ENCODE measurements at regions not wholly inside any gene's neighbourhood (a gene's known extent, or its start where the extent isn't known, plus 50 kb on each side); places are given as distances from the start of the nearest gene placed in this dataset.

DNA sequence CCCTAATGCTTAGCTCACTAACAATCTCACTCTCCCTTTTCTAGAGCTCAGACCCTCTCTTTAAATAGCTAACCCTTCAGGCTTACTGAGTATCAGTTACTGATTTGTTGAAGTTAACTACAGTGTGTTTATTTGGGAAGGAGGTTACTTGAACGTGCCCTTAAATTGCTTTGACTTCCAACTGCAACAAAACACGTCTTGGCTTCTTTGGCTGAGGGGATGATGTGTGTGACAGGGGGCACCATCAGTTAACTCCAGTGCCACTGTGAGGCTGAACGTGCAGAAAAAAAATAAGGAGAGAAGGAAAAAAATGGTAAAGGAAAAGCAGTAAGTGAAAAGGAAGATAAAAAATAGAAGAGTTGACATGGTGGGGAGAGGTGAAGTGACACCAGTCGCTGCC lies 75.1 kb upstream of the NRIP1 start:
- Histone ChIP-seq H3K27ac (peak overlapping the region; percentile 22), H3K4me3 (peak overlapping the region; percentile 17), H3K4me1 (peaks cover 44% of the 10 kb centered on the region), H3K36me3 (no peaks in the 10 kb centered on the region), H3K27me3 (no peaks in the 10 kb centered on the region), H3K9me3 (replicated peaks) (no peaks in the 10 kb centered on the region)
- DNase-seq: peak in 1 of 2 experiments; percentile 54

DNA sequence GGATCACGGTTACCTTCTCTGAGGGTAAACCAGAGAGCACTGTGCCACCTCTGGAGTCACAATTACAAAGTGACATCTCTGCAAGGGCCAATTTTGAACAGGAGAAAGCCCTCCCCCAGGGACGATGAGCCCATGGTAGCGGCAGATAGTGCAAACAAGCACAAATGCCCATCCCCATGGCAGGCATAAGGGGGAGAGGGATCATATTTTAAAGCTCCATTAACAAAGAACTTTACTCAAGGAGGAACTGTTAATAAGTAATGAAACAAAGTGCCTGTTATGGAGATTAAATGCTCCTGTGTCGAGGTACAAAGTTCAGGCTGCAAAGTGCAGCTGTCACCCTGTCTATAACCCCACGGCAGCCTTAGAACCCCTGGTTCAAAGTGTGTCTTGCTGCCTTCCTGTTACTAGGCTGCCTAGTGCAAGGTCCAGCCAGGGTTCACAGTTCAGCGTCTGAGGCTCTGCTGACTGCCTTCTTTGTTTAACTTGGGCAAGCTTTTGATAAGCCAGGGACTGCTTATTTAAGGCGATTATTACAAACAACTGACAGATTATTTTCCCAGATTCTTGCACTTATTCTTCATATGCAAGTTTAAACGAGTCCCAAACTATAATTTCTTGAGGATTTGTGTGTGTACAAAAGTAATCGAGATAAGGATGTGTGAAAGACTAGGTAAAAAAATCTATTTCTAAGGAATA lies 75.7 kb upstream of the NRIP1 start:
- H3K4me3 ChIP-seq: peak overlapping the region; percentile 17

GRCh38 chr21:15141261-15141970 lies 76.6 kb upstream of the NRIP1 start:
- Histone ChIP-seq H3K9me3 (replicated peaks) (no peaks in the 10 kb centered on the region), H3K4me1 (peaks cover 44% of the 10 kb centered on the region), H3K27me3 (no peaks in the 10 kb centered on the region), H3K27ac (peak overlapping the region; percentile 22; the same call in 1 of the 2 replicates), H3K36me3 (no peaks in the 10 kb centered on the region), H3K4me3 (no peak overlapping the region)
- peak; percentile 48 to 69 for DNase-seq

More for the DNA sequence above, 75.7 kb upstream of the NRIP1 start:
- Histone ChIP-seq H3K27ac (peak overlapping the region; percentile 22), H3K36me3 (no peaks in the 10 kb centered on the region), H3K4me1 (peaks cover 44% of the 10 kb centered on the region), H3K9me3 (replicated peaks) (no peaks in the 10 kb centered on the region), H3K27me3 (no peaks in the 10 kb centered on the region)
- DNase-seq: peak; percentile 75 to 92

DNA sequence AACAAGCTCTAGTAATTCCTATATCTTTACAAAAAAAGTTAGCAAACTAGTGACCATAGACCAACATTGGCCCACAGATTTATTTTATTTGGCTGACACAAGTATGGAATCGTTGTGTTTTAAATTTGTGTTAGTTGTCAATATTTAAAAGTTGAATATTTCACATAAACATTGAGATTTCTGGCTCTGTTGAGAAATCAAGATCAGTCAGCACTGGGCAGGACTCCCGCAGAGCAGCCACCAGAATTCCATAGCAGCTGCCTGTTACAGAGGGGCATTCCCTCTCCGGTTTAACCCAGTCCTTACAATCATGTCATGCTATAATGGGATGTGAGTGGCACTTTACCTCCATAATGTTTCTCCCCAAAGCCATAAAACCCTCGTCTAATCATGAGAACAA lies 79.2 kb upstream of the NRIP1 start:
- Histone ChIP-seq H3K27me3 (no peaks in the 10 kb centered on the region), H3K4me3 (no peak overlapping the region), H3K9me3 (replicated peaks) (no peaks in the 10 kb centered on the region), H3K36me3 (no peaks in the 10 kb centered on the region), H3K27ac (no peak overlapping the region), H3K4me1 (peaks cover 27% of the 10 kb centered on the region)
- peak in 1 of 2 experiments; percentile 30 for DNase-seq

GRCh38 chr21:15148437-15148836 lies 83.6 kb upstream of the NRIP1 start:
- no peak overlapping the region for H3K27ac ChIP-seq
- H3K4me1 ChIP-seq: no peaks in the 10 kb centered on the region
- H3K9me3 ChIP-seq (replicated peaks): no peaks in the 10 kb centered on the region
- no peaks in the 10 kb centered on the region for H3K36me3 ChIP-seq
- no peak for DNase-seq
- H3K4me3 ChIP-seq: no peak overlapping the region
- H3K27me3 ChIP-seq: no peaks in the 10 kb centered on the region

DNA sequence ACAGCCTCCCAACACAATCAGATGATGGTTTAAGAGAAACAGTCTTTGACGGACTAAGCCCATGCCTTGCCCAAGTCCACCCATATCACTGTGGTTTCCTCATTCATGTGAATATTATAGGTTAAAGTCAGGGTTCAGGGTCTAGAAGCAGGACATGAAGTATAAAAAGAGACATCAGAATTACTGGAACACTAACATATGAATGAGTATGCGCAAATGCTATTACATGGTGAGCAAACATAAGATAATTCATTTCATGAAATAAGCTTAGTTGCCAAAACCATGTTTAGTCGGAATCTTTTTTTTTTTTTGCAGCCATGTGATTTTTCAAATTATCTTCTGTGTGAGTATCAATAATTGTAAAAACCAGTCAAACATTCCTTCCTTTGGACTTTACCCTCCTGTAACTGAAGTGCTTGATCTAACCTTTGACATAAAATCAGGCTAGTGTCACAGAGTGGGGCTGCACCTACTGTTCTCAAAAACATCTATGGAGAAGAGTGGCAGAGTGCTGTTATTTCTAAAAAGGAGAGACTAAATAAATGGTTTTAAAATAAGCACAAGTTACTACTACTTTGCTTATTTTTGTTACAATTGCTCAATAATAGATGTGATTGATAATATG lies 84.9 kb upstream of the NRIP1 start:
- Histone ChIP-seq H3K9me3 (replicated peaks) (no peaks in the 10 kb centered on the region), H3K4me1 (no peaks in the 10 kb centered on the region), H3K27ac (no peak overlapping the region), H3K4me3 (no peak overlapping the region), H3K27me3 (no peaks in the 10 kb centered on the region), H3K36me3 (no peaks in the 10 kb centered on the region)
- DNase-seq: no peak

- H3K36me3 ChIP-seq: no peaks in the 10 kb centered on the region
- DNase-seq: no peak
- H3K27me3 ChIP-seq: no peaks in the 10 kb centered on the region
- no peak overlapping the region for H3K4me3 ChIP-seq
- no peaks in the 10 kb centered on the region for H3K4me1 ChIP-seq
- H3K9me3 ChIP-seq (replicated peaks): no peaks in the 10 kb centered on the region
- no peak overlapping the region for H3K27ac ChIP-seq
Measured at GRCh38 chr21:15151385-15152103, 86.7 kb upstream of the NRIP1 start.

- DNase-seq: no peak
- H3K4me1 ChIP-seq: no peaks in the 10 kb centered on the region
- H3K27me3 ChIP-seq: no peaks in the 10 kb centered on the region
- no peaks in the 10 kb centered on the region for H3K9me3 ChIP-seq (replicated peaks)
- H3K36me3 ChIP-seq: no peaks in the 10 kb centered on the region
- no peak overlapping the region for H3K27ac ChIP-seq
- no peak overlapping the region for H3K4me3 ChIP-seq
Measured at GRCh38 chr21:15152591-15152990, 87.8 kb upstream of the NRIP1 start.

GRCh38 chr21:15159382-15160020 lies 94.7 kb upstream of the NRIP1 start:
- Histone ChIP-seq H3K4me3 (no peak overlapping the region), H3K27ac (no peak overlapping the region), H3K4me1 (no peaks in the 10 kb centered on the region), H3K36me3 (no peaks in the 10 kb centered on the region), H3K27me3 (no peaks in the 10 kb centered on the region), H3K9me3 (replicated peaks) (0 out of 2 replicates have a peak, but pooled peaks cover 4% of the 10 kb centered on the region)
- no peak for DNase-seq

GRCh38 chr21:15160136-15160535 lies 95.3 kb upstream of the NRIP1 start:
- Histone ChIP-seq H3K9me3 (replicated peaks) (0 out of 2 replicates have a peak, but pooled peaks cover 4% of the 10 kb centered on the region), H3K27ac (no peak overlapping the region), H3K36me3 (no peaks in the 10 kb centered on the region), H3K4me3 (no peak overlapping the region), H3K27me3 (no peaks in the 10 kb centered on the region), H3K4me1 (no peaks in the 10 kb centered on the region)
- no peak for DNase-seq

DNA sequence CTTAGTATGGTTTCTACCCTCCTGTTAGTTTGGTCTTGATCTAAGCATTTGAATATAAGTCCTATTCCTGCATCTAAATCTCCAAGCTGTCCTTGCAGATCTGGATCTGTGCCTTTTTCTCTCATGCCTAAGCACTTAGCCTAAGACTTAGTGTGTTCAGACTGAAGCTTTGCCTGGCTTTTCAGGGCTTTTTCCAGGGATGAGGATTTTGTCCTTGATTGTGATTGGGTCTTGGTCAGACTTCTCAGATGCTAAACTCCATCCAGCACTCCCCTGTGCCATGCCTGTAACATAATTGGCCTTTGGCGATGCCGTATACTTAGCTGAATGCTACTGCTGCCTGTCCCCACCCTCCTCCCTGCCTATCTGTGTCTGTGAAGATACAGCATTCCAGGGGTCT lies 98.1 kb upstream of the NRIP1 start:
- Histone ChIP-seq H3K36me3 (no peaks in the 10 kb centered on the region), H3K4me1 (no peaks in the 10 kb centered on the region), H3K9me3 (replicated peaks) (0 out of 2 replicates have a peak, but pooled peaks cover 4% of the 10 kb centered on the region), H3K4me3 (no peak overlapping the region), H3K27ac (no peak overlapping the region), H3K27me3 (no peaks in the 10 kb centered on the region)
- DNase-seq: no peak

DNA sequence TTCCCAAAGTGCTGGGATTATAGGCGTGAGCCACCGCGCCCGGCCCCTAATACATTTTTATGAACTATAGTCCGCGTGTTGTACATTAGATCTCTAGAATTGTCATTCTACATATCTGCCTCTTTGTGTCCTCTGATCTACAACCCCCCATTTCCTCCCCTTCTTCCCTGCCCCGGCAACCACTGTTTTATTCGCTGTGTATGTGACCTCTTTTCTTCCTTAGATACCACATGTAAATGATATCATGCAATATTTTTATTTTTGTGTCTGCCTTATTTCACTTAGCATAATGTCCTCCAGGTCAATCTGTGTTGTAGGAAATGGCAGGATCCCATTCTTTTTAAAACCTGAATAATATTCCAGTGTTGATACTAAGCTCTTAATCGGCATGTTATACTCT lies 99.5 kb upstream of the NRIP1 start:
- no peaks in the 10 kb centered on the region for H3K4me1 ChIP-seq
- no peaks in the 10 kb centered on the region for H3K9me3 ChIP-seq (replicated peaks)
- DNase-seq: no peak
- no peaks in the 10 kb centered on the region for H3K27me3 ChIP-seq
- H3K4me3 ChIP-seq: no peak overlapping the region
- H3K27ac ChIP-seq: no peak overlapping the region
- H3K36me3 ChIP-seq: no peaks in the 10 kb centered on the region

GRCh38 chr21:15164678-15165303 lies 100.0 kb upstream of the NRIP1 start:
- H3K27ac ChIP-seq: no peak overlapping the region
- H3K36me3 ChIP-seq: no peaks in the 10 kb centered on the region
- DNase-seq: no peak
- H3K4me3 ChIP-seq: no peak overlapping the region
- H3K9me3 ChIP-seq (replicated peaks): no peaks in the 10 kb centered on the region
- H3K27me3 ChIP-seq: no peaks in the 10 kb centered on the region
- no peaks in the 10 kb centered on the region for H3K4me1 ChIP-seq

DNA sequence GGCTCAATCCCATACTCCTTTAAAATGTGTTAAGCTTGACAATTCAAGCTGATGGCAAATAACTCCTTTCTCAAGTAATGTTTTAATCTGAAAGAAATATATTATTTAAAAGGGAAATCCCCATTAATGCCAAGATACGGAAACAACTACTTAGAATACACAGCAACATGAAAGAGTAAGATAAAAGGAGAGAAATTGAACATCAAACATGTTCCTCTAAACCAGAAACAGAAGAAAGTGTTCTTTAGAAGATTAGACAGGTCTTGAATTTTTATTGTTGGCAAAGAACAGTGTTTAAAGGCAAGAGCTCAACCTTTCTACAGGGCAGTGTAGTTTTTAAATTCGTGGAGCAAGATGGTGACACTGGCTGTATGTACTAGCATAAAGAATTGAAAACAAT lies 105.8 kb upstream of the NRIP1 start:
- no peak overlapping the region for H3K4me3 ChIP-seq

More for the DNA sequence above, 105.8 kb upstream of the NRIP1 start:
- no peaks in the 10 kb centered on the region for H3K4me1 ChIP-seq
- DNase-seq: no peak
- no peak overlapping the region for H3K27ac ChIP-seq
- no peaks in the 10 kb centered on the region for H3K36me3 ChIP-seq
- H3K9me3 ChIP-seq (replicated peaks): no peaks in the 10 kb centered on the region
- no peaks in the 10 kb centered on the region for H3K27me3 ChIP-seq

Data from SJCRH30 (cell line).